Osteocyte (in vitro differentiated cells): ENCODE measurements at regions not wholly inside any gene's neighbourhood (a gene's known extent, or its start where the extent isn't known, plus 50 kb on each side); places are given as distances from the start of the nearest gene placed in this dataset.

Source experiments
- DNase-seq: peaks from one replicate; pipeline ENCODE4 v3.0.0; 2021; ENCODE audit warnings: mixed read lengths; ENCODE audit not compliant: unreplicated experiment; ENCODE audit errors: extremely low spot score
- H3K27ac Mint-ChIP-seq: one replicate; pipeline ENCODE4 v1.8.0; 2021; ENCODE audit warnings: mild to moderate bottlenecking, mixed read lengths; ENCODE audit not compliant: unreplicated experiment
- H3K27me3 Mint-ChIP-seq: one replicate; pipeline ENCODE4 v1.8.0; 2021; ENCODE audit warnings: mixed read lengths; ENCODE audit not compliant: unreplicated experiment
- H3K36me3 Mint-ChIP-seq: one replicate; pipeline ENCODE4 v1.8.0; 2021; ENCODE audit warnings: mixed read lengths; ENCODE audit not compliant: unreplicated experiment
- H3K4me1 Mint-ChIP-seq: one replicate; pipeline ENCODE4 v1.8.0; 2021; ENCODE audit warnings: mixed read lengths; ENCODE audit not compliant: unreplicated experiment
- H3K4me3 Mint-ChIP-seq: one replicate; pipeline ENCODE4 v1.8.0; 2021; ENCODE audit warnings: mild to moderate bottlenecking, moderate library complexity, mixed read lengths; ENCODE audit not compliant: unreplicated experiment
- H3K9me3 Mint-ChIP-seq: one replicate; pipeline ENCODE4 v1.8.0; 2021; ENCODE audit warnings: mixed read lengths; ENCODE audit not compliant: unreplicated experiment
- TF ChIP-seq, protein P1 (sequence below): fragments of 200-600 bp; sonication (generic); IDR thresholded peaks from 2 replicates; pipeline ENCODE4 v1.5.0; 2021; ENCODE audit warnings: antibody characterized with exemption, mild to moderate bottlenecking, moderate library complexity

DNA sequence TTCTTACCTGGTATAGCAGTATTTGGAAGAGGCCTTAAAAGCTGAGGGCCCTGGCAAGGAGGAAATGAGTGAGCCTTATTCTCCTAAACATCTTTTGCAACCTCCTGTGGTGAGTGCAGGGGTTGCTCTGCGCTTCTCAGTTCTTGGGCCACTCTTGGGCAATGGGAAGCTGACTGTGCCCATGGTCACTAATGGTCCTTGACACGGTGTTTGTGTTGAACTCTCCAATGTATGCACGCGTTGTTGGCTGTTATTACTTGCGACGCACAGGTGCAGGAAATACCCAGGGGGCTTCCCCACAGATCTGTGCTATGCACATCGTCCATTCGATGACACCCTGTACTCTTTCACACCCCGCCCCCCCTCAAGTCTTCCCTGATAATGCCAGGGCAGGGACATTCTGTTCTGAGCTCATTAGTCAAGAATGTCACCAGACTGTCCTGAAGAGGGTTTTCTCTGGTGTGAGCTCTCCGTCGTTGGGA, 79.7 kb downstream of the EDN1 start:
- TF ChIP-seq, protein P1, sequence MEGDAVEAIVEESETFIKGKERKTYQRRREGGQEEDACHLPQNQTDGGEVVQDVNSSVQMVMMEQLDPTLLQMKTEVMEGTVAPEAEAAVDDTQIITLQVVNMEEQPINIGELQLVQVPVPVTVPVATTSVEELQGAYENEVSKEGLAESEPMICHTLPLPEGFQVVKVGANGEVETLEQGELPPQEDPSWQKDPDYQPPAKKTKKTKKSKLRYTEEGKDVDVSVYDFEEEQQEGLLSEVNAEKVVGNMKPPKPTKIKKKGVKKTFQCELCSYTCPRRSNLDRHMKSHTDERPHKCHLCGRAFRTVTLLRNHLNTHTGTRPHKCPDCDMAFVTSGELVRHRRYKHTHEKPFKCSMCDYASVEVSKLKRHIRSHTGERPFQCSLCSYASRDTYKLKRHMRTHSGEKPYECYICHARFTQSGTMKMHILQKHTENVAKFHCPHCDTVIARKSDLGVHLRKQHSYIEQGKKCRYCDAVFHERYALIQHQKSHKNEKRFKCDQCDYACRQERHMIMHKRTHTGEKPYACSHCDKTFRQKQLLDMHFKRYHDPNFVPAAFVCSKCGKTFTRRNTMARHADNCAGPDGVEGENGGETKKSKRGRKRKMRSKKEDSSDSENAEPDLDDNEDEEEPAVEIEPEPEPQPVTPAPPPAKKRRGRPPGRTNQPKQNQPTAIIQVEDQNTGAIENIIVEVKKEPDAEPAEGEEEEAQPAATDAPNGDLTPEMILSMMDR: no peak
- Mint-ChIP-seq H3K9me3 (no peaks in the 10 kb centered on the region), H3K4me3 (no peak overlapping the region), H3K27ac (peak overlapping the region; percentile 29), H3K27me3 (no peaks in the 10 kb centered on the region), H3K36me3 (no peaks in the 10 kb centered on the region), H3K4me1 (peaks cover 29% of the 10 kb centered on the region)
- DNase-seq: no peak

DNA sequence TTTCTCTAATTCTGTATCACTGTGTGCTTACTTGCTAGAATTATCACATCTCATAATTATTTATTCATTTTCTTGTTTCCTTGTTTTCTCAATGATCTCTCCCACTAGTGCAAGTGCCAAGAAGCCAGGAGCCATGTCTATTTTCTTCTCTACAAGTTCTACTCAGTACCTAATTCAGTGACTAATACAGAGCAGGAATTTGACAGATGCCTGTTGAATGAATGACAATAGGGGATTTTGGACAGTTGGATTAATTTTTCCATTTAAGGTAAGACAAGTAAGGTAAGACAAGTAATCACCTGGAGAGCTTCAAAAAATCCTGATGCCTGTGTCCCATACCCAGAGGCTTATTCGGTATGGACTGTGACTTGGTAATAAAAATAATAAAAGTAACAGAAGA, 81.0 kb downstream of the EDN1 start:
- H3K4me3 Mint-ChIP-seq: no peak overlapping the region
- TF ChIP-seq, protein P1: no peak
- H3K27ac Mint-ChIP-seq: no peak overlapping the region
- no peaks in the 10 kb centered on the region for H3K9me3 Mint-ChIP-seq
- no peak for DNase-seq
- H3K36me3 Mint-ChIP-seq: no peaks in the 10 kb centered on the region
- peaks cover 18% of the 10 kb centered on the region for H3K4me1 Mint-ChIP-seq
- H3K27me3 Mint-ChIP-seq: no peaks in the 10 kb centered on the region

DNA sequence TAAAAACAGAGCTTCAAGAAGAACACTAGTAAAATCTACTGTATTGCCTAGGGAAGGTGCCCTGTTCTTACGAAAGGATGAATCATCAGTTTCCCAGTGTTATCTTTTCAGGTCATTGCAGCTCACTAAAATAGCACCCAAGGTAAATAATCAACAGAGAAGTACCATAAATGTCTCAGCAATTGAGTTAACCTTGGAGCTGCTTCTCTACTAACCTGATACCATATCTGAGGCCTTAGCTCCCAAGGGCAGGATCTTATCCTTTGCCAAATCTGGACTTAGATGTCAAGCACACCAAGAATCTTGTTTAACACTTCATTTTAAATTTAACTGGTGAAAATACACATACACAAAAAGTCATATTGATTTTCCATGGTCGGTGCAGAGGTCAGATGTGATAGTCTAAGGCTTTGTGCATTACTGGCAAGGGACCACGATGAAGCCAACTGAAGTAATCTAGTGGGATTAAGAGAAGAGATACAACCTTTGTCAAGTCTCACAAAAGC, 81.5 kb downstream of the EDN1 start:
- H3K9me3 Mint-ChIP-seq: no peaks in the 10 kb centered on the region
- H3K27me3 Mint-ChIP-seq: no peaks in the 10 kb centered on the region
- DNase-seq: no peak
- H3K27ac Mint-ChIP-seq: no peak overlapping the region
- TF ChIP-seq, protein P1: no peak
- no peaks in the 10 kb centered on the region for H3K36me3 Mint-ChIP-seq
- no peak overlapping the region for H3K4me3 Mint-ChIP-seq
- H3K4me1 Mint-ChIP-seq: peaks cover 15% of the 10 kb centered on the region

DNA sequence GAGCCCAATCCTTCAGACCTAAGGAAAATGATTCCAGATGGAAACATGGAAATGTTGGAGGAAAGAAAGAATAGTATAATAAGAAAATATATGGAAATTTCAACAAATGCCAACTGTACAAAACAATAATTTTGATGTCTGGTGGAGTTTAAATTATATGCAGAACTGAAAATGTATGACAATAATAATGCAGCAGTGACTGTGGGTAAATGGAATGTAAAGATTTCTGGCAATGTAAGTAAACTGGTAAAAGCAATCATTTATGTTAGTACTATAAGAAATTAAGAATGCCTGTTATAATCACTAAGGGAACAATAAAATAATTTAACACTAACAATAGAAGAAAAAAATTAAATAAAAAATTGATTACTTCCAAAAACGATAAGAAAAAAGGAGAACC, 89.0 kb downstream of the EDN1 start:
- Mint-ChIP-seq H3K9me3 (peaks cover 10% of the 10 kb centered on the region), H3K27me3 (no peaks in the 10 kb centered on the region), H3K4me3 (no peak overlapping the region), H3K27ac (peak overlapping the region; percentile 78), H3K4me1 (peaks cover 37% of the 10 kb centered on the region), H3K36me3 (peaks cover 2% of the 10 kb centered on the region)
- TF ChIP-seq, protein P1: no peak
- no peak for DNase-seq

DNA sequence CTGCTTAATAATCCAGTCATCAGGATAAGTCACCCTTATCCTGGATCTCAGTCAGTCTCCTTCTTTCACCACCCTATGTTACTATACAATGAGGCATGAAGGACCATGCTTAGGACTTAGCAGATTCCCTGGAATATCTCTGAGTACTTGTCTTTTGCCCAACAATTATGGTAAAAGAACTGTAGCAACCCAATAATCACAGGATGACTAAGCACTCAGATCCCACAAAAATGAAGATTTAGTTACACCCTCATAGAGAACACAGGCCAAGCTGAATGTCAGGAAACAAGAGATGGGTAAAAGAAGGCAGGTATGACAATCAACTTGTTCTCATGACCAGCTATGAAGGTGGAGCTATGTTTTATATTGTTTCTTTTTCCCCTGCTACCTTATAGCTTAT, 91.4 kb downstream of the EDN1 start:
- H3K9me3 Mint-ChIP-seq: peaks cover 10% of the 10 kb centered on the region
- H3K4me3 Mint-ChIP-seq: no peak overlapping the region
- H3K4me1 Mint-ChIP-seq: peaks cover 50% of the 10 kb centered on the region
- peaks cover 2% of the 10 kb centered on the region for H3K36me3 Mint-ChIP-seq
- H3K27me3 Mint-ChIP-seq: no peaks in the 10 kb centered on the region
- H3K27ac Mint-ChIP-seq: no peak overlapping the region
- no peak for DNase-seq
- TF ChIP-seq, protein P1: no peak
